IPS DF 4.7 (cell line): ENCODE measurements at regions not wholly inside any gene's neighbourhood (a gene's known extent, or its start where the extent isn't known, plus 50 kb on each side); places are given as distances from the start of the nearest gene placed in this dataset.

ENCODE experiments used
- DNase-seq: peaks from one replicate; pipeline ENCODE4 v3.0.0-alpha.2; 2013; ENCODE audit warnings: low spot score; ENCODE audit errors: extremely low read depth

DNA sequence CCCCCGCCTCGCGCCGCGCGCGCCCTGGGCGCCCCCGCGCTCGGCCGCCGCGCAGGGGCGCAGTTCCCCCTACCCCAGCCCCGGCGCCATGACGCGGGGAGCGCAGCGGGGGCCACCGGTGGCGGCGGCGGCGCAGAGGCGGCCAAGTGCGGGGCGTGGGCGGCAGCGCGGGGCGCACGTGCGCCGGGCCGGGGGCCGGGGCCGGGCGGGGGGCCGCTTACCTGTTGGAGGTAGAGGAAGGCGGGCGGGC, 108.3 kb downstream of the ENGASE start:
- no peak for DNase-seq

DNA sequence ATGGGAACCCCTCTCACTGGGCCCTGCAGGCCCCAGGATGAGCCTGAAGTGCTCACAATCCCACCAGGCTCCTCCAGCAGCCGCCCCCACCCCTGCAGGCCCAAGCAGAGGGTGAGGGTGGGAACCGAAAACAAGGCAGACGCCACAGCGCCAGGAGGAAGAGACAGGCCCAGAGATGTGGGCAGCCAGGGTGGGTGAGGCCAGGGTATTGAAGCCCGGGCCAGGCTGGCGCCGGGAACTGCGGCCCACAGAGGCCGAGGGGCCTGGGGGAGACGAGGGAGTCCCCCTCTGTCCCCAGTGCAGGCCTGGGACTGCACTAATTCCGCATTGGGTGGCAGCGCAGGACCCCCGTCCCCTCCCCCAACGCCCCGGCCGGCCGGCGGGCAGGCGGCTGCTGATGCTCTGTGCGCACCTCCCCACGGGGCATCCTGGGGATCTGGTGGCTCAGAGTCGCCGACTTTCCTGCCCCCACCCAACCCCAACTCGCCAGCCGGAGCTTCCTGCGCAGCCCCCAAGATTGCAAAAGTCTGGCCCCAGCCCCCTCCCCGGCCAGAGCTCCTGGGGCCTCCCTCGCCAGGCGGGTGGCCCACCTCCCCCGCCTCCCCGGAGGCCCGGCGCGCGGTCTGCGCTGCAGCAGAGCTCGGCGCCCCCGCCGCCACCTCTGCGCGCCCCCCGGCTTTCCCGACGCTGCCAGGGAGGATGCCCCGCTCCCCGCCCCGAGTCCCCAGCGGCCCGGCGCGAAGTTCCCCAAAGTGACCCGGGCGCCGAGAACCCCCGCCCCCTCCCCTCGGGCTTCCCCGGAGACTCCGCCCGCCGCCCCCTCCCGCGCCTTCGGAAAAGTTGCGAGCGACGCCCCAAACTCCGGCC, 107.8 kb downstream of the ENGASE start:
- DNase-seq, result no peak

DNA sequence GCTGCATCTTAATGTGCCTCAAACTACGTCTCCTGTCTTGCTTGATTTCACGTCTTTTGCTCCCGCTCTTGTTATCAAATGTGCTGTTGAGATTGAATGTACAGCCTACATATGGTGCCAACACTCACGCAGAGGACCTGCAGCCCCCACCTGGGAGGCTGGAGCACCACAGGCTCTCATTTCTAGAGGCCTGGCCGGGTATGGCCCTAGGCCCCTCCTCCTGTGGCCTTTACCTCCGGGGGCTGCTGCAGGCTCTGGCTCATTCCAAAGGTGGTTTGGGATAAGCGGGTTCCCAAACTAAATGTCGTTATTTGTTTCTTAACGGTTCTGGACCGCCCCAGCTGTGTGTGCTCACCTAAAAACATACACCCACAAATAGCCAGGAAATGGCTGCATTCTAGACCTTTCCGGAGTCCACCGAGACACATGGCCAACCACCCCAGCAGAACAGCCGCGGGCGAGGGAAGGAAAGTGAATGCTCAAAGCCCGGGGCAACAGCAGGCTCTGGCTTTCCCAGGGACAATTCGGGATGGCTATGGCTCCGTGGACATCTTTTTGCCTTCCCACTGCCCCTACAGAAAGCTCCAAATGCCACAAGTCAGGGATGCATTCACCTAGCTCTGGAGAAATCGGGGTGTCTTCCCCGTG, 105.9 kb downstream of the ENGASE start:
- DNase-seq, result no peak

DNA sequence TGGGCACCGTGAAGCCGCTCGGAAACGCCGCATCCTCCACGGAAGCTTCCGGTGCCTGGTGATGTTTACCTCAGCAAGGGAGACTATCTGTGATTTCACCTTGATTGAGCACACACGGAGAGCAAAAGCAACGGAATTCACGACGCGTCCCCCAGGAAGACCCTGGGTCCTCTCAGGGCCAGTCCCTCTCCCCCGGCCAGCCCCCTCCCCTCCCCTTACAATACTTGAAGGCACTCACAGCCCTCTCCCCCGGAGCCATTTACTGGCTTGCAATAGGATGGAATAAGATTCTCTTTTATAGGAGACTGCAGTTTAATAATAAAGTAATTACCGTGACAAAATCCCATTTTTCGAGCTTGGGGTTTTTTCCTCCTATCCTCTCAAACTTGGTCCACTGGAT, 104.7 kb downstream of the ENGASE start:
- no peak for DNase-seq

DNA sequence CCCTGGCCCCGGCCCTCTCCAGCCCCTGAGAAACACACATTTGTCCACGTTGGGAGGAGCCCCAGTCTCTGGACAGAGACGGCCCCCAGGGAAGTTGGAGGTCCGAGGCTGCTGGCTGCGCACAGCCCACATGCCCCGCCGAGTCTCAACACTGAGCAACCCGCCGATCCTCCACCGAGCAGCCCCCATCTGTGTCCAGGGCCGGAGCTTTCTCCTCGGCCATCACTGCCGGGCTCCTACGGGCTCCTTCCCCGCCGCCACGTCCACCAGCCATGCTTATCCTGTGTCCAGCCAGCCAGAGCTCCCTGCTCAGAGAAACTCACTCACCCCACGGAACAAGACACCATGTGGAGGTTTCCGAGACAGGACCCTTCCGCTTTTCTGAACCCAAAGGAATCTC, 103.3 kb downstream of the ENGASE start:
- DNase-seq, result no peak

DNA sequence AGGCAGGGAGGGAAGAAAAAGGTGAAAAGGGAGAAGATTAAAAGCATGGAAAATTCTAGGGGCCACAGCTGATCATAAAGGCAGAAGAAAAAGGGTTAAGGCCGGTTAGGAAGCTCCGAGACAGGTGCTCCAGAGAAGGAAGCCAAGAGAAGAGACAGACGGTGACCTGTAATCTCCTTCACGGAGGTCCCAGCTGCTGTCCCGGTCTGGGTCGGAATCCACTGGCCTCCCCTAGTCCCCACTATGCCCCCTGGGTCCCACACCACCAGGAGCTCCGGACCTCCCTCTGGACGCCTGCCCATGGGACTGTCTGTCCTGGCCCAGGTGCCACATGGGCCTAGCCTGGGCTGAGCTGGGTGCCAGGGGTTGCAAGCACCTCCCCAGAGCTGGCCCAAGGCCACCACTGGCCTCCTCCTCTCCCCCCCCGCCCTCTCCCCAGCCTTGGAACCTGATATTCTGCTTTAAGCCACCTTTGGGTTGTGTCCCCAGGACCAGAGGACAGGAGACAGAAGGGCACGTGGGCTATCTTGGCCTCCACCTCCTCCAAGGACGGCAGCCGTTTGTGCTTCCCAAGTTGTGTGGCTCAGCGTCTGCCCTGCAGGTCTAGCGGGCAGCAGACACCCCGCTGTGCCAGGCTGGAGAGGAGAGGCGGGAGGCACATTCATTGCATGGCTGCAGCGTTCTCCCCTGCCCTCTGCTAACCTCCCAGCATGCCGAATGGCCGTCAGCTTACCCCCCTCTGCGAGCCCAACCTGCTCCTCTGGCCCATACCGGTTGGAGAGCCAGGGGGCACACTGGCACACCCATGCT, 102.4 kb downstream of the ENGASE start:
- DNase-seq, result no peak

DNA sequence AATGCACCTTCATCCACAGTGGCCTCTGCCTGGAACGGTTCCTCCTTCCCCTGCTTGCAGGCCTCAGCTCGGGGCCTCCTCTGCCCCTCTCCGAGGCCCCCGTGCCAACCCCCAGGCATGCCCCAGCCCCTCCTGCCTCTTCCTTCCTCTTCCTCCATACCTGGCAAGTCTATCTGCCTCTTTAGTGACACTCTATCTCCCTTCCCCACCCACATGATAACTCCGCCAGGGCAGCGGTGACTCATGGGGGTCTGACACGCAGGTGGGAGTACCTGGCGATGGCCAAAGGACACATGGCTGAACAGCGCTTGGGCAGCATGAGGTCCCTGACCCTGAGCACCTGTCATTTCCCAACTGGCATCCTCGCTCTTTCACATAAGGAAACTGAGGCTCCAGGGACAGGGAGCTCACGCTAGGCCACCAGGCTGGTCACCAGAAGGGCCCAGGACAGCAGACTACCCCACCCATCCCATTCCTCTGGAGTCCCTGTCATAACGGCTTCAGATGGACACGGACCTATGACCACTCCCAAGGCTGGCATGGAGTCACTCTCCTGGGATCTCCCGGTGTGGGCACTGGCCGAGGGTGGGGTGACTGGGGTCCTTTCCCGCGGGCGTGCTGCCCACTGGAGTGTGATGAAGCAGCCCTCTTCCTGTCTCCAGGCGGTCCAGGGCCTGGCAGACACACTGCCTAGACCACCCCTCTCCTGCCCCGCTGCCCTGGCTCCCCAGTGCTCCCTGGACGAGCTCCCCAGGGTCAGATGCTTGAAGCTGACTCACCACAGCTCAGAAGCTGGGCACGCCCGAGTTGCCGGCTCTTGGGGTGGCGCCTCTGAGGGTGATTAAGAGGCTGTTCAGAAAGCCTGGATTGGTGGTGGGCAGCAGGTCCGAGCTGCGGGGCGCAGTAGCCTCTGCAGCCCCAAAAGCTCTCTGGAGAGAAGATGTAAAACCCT, 100.6 kb downstream of the ENGASE start:
- no peak for DNase-seq

DNA sequence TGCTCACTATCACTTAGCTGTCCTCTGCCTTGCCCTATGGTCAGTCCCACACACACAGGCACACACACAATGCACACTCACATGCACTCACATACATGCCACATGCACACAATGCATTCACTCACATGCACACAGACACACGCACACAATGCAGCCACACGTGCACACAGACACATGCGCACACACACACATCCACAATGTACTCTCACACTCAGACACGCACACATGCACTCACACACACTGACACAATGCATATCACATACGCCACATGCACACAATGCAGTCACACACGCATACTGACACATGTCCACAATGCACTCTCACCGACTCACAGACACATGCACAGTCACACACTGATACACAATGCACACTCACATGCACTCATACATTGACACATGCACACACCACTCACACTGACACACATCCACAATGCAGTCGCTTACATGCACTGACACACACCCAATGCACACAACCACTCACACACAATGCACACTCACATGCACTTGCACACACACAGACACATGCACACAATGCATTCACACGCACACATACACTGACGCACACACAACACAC, 99.7 kb downstream of the ENGASE start:
- no peak for DNase-seq

DNA sequence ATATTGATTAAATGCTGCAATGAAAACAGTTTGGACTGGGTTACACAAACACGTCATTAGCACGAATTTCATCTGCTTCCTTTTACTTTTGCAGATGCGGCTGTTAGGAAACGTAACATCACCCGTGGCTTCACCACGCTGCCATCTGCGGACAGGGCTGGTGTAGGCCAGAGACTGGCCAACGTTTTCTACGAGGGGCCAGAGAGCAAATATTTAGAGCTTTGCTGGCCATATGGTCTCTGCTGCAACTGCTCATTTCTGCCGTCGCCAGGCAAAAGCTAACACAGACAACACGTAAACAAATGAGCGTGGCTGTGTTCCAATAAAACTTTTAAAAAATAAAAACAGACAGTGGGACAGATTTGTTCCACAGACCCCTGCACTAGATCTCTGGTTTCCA, 96.6 kb downstream of the ENGASE start:
- no peak for DNase-seq

DNA sequence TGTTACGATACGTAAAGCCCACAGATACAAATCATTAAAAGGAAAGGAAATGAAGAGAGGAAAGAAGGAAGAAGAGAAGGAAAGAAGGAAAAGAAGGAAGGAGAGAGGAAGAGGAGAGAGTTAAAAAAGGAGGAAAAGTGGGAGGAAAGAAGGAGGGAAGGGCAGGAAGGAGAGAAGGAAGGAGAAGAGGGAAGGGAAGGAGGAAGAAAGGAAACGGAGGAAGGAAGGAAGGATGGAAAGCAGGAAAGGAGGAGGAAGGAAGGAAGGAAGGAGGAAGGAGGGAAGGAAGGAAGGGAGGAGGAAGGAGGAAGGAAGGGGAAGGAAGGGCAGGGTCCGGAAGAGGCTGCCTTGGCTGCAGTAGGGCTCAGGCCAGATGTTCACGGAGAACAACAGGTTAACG, 95.2 kb downstream of the ENGASE start:
- no peak for DNase-seq

DNA sequence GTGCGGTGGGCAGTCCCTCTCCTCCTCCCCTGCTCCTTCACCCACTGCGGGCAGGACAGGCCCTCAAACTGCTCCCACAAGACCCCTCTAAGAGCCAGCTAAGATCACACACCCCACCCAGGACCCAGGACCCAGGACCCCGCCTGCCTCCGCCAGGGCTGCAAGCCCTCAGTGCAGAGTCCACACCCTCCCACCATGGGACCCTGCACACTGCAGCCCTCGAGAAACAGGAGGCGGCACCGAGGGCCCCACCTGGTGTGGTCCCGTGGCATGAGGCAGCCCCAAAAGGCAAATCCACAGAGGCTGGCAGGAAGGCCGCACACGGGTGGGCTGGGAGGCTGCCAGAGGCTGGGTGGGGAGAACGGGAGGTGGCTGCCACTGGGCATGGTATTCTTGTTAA, 94.7 kb downstream of the ENGASE start:
- DNase-seq, result no peak

DNA sequence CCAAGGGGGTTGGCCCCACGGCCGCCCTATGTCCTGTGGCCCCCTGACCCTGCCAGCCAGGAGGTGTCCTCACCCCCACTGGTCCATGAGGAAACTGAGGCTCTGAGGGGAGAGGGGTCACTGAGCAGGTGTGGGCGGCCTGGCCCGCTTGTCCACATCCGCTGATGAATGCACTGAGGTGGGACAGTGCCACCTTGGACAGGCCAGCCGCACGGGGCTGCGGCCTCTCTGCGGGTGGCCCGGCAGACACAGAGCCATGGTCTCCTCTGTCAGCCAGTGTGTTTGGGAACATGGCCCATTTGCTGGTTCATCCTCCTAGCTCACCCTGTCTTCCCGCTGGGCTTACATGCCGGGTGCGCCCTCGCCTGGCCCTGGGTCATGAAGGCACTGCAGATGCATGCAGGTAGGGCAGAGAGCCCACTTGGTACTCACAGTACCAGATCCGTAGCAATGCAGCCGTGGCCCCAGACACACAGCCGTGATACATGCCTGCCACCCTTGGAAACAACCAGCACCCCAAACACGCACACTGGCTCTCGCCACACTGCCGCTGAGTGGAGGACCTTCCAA, 93.9 kb downstream of the ENGASE start:
- DNase-seq, result no peak

DNA sequence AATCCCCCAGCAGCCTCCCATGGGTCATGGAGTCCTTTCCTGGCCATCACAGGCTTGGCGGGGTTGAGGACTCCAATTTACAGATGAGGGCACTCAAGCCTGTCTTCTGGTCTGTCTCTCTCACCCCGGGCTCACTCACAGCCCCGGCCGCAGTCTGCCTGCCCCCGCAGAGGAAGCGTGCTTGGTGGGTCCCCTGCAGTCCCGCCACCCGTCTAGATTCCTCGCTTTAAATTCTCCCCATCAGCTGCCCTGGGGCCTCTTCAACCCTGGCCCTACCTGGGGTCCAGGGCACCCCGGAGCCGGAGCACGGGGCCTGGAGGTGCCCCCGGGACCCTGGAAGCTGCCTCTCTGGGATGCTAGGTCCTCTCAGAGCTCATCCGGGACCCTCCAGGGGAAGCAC, 92.9 kb downstream of the ENGASE start:
- no peak for DNase-seq

DNA sequence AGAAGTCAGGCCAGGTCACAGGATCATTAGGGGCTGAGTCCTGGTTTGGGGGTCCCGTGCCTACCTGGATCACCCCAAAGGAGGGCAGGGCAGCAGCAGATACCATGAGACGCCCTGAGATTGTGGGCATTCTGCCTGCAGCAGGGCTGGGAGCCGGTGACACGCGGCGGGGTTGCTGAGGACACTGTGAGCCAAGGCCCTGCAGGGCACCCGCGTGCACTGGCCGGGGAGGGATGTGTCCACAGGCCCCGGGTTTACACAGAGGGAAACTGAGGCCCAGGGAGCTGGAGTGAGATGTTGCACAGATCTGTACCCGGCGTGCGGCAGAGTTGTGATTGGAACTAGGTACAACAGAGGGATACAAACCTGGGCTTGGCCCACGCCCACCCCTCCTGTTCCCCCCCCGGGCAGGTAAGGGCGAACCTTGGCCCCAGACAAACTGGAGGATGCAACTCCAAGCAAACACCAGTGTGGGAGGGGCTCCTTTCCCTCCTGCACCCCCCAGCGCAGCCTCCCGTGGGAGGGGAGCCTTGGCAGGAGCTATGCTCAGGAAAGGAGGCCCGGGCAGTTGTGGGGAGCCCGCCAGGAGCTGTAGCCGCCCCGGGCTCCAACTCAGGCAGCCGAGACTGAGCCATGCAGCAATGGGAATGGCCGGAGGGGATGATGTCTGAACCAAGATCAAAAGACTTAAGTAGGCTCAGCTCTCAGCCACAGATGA, 91.3 kb downstream of the ENGASE start:
- no peak for DNase-seq

DNA sequence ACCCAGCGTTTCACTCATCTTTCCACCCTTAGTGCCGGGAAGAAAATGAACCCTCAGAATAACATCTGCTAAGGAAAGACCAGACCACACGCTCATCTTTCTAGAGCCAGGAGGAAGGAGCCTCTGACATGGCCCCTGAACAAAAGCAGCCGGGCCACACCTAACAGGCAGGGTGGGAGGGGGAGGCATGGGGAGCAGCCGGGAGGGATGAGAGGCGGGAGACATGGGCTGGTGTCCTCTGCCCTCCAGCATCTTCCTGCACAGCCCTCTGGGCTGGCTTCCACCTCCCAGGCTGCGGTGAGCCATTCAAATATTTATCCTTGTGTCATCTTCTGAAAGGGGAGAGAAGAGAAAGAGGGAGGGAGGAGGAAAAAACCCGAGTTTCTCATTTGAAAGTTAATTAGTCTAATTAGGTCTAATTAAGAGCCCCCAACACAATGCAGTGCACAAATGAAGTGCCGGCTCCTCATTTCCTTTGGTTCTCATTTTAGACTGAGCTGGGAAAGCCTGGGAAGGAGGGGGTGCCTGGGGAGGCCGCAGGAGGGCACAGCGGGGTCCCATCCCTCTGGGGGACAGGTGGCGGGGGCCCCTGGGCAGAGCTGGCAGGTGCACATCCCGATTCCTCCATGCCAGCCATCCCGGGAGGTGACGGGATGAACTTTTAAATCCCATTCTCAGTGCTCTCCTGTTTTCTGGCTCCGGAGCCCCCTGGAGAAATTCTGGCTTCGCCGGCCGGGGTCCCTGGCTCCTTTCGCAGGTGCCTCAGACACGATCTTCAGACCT, 90.5 kb downstream of the ENGASE start:
- DNase-seq, result no peak

DNA sequence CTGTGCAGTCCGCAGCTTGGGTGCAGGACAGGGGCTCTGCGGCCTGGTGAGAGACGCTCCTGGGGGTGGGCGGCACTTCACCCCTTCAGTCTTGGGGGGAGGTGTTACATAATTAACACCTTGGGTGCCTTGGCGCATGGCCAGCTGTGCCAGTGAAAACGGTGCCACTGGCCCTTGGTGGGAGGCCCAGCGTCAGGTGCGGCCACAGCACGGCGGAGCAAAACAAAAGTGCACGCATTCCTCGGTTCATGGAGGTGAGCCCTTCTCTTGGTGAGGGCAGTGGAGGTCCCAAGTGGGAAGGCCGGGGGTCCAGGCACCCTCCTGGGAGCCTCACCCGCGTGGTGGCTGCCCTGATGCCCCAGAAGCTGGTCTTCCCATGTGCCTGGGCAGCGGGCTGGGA, 89.8 kb downstream of the ENGASE start:
- DNase-seq, result no peak

DNA sequence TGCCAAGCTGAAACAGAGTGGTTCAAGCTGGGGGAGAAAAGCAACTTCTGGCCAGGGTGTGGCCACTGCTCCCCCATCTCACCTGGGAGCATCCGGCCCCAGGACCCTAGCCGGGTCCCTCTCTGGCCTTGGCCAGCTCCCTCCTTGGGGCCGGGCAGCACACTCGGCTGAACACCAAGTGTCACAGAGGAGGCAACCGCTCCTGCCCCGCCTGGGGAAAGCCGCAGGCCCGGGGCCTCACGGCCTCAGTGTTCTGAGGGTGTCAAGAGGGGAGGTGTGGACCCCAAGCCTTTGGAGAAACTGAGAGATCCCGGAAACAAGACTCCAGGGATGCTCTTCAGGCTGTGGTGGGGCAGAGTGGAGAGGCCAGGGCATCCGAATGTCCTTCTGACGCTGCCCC, 88.4 kb downstream of the ENGASE start:
- no peak for DNase-seq

DNA sequence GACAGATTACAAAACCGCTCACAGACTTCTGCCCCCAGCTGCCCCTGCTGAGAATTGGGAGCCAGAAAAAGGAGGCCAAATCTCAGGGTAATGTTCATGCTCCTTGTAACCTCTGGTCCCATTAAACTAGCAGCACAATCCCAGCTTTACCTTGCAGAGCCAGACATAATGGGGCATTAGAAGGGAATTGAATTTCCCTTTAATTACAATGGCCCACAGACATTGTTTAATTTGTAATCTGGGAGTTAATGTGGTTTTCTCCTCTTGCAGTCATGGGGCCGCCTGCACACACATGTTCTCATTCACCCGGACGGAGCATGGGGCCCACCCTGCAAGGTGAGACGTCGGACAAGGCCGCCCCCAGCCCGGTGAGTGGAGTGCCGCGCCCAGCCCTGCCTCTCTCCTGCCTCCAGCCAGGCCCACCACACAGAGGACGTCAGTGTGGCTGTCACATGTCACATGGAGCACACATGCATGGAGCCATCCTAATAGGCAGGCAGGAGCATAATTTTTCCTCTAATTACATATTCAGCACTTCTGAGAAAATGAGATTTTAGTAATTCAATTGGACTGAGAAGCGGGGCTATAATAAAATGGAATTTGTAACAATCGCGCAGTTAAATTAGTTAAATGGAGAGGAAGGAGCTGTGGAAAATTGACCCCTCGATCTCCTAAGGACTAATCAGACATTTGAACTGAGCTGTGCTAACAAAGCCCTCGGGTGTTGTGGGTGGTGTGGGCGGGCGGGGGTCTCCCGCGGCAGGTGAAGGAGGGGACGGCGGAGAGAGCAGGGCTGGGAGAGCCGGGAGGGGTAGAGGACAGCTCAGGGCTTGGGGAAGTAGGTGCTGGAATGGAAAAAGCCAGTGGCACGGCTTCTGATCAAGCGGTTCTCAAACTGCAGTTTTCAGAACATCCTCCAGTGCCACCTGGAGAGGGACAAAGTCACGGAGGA, 87.7 kb downstream of the ENGASE start:
- no peak for DNase-seq
